GM18867 (cell line): ENCODE measurements at regions not wholly inside any gene's neighbourhood (a gene's known extent, or its start where the extent isn't known, plus 50 kb on each side); places are given as distances from the start of the nearest gene placed in this dataset.
"Not testable (repeated sequence)": the region's sequence is repeated elsewhere in the genome, so short reads cannot be mapped to it uniquely, and the experiment has no call there.

Experiments
- ATAC-seq: cut with Tn5 transposase; IDR thresholded peaks from one replicate; pipeline ENCODE4 v1.9.1; 2021; ENCODE audit warnings: mild to moderate bottlenecking, moderate library complexity; ENCODE audit not compliant: unreplicated experiment

DNA sequence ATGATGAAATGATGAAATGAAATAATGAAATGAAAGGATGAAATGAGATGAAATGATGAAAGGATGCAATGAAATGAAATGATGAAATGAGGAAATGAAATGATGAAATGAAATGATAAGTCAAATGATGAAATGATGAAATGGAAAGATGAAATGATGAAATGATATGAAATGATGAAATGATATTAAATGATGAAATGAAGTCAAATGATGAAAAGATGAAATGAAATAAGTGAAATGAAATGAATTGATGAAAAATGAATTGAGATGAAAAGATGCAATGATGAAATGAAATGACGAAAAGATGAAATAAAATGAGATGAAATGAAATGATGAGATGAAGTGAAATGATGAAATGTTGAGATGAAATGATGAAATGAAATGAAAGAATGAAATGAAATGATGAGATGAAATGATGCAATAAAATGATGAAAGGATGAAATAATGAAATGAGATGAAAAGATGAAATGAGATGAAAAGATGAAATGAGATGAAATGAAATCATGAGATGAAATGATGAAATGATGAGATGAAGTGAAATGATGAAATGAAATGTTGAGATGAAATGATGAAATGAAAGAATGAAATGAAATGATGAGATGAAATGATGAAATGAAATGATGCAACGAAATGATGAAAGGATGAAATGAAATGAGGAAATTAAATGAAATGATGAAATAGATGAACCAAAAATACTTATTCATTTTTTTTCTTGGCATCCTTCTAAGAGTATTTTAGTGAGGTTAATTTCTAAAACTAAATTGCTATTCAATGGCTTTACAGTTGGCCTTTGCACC, 139.8 kb upstream of the ERV3-1 start:
- not testable (repeated sequence) for ATAC-seq

DNA sequence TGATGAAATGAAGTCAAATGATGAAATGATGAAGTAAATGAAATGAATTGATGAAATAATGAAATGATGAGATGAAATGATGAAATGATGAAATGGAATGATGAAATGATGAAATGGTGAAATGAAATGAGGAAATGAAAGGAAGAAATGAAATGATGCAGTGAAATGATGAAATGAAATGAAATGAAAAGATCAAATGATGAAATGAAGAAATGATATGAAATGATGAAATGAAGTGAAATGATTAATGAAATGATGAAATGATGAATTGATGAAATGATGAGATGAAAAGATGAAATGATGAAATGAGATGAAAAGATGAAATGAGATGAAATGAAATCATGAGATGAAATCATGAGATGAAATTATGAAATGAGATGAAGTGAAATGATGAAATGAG, 139.2 kb upstream of the ERV3-1 start:
- ATAC-seq = not testable (repeated sequence)

DNA sequence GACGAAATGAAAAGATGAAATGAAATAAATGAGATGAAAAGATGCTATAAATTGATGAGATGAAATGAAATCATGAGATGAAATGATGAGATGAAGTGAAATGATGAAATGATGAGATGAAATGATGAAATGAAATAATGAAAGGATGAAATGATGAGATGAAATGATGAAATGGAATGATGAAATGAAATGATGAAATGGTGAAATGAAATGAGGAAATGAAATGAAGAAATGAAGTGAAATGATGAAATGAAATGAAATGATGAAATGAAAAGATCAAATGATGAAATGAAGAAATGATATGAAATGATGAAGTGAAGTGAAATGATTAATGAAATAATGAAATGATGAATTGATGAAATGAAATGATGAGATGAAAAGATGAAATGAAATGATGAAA, 138.5 kb upstream of the ERV3-1 start:
- ATAC-seq = not testable (repeated sequence)

DNA sequence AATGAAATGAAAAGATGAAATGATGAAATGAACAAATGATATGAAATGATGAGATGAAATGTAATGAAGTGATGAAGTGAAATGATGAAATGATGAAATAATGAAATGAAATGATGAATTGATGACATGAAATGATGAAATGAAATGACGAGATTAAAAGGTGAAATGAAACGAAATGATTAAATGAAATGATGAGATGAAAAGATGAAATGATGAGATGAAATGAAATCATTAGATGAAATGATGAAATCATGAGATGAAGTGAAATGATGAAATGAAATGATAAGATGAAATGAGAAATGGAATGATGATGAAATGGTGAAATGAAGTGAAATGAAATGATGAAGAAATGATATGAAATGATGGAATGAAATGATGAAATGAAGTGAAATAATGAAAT, 138.1 kb upstream of the ERV3-1 start:
- ATAC-seq = not testable (repeated sequence)

DNA sequence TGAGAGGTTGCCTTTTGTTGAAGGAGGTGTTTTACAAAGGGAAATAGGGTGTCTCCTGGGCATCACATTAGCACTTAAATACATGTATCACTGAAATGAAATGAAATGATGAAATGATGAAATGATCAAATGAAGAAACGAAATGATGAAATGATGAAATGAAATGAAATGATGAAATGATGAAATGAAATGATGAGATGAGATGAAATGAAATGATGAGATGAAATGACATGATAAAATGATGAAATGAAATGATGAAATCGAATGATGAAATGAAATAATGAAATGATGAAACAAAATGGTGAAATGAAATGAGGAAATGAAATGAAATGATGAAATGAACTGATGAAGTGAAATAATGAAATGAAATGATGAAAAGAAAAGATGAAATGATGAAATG, 137.6 kb upstream of the ERV3-1 start:
- ATAC-seq = not testable (repeated sequence)

DNA sequence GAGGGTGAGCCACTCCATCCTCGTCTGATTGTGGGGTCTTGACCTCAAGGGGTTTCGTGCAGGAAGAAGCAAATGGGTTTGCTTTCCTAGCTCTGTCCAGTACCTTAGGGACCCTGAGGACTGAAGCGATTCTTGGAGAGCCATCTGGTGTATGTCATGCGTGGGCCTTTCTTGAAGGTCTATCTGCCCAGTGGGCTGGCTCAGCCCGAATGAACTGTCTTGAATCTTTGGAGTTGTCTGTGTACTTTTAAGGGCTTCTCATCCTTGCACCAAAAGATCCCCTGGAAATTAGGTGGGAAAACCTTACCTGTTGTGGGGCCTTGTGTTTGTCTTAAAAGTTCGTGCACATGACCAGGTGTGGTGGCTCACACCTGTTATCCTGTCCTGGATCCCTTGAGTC, 135.4 kb upstream of the ERV3-1 start:
- ATAC-seq = not testable (repeated sequence)

DNA sequence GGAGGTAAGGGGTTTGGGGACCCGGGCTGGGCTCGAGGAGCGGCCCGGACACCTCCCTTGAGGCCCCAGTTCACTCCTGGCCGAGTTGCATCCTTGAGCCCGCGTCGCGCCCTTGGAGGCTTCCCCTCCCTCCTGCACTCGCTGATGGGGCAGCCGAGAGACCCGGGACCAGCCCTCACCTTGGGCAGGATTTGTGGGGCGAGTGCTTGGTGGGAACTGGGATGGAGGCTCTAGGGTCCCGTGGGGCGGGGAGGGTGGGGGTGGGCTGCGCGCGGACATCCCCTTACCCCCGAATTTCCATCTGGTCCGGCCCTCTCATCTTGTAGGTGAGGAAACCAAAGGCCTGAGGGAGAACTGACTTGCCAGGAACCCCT, 134.9 kb upstream of the ERV3-1 start:
- not testable (repeated sequence) for ATAC-seq

DNA sequence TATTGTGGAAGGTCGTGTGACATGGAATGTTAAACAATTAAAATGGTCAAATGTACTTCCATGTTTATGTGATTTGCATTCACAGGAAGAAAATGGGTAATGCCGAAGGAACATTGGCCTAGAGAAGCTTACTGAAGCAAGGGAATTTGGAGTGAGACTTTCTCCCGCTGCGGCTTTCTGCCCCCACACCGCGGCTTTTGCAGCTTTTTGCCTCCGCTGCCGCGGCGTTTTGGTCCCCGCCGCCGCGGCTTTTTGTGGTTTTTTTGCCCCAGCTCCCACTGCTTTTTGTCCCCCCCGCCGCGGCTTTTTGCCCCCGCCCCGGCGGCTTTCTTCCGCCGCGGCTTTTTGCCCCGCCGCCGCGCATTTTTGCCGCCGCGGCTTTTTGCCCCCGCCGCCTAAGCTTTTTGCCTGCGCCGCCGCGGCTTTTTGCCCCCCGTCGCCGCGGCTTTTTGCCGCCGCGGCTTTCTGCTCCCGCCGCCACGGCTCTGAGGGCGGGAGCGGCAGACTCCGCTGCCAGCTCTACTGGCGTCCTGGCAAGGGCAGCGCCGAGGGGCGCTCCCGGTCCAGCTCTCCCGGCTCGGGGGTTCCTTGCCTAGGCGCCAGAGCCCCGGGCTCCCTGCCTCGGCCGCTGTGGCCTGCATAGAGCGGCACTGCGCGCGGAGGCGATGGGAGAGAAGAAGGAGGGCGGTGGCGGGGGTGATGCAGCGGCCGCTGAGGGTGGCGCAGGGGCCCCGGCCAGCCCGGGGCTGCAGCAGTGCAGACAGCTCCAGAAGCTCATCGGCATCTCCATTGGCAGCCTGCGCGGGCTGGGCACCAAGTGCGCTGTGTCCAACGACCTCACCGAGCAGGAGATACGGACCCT, 134.3 kb upstream of the ERV3-1 start:
- not testable (repeated sequence) for ATAC-seq

DNA sequence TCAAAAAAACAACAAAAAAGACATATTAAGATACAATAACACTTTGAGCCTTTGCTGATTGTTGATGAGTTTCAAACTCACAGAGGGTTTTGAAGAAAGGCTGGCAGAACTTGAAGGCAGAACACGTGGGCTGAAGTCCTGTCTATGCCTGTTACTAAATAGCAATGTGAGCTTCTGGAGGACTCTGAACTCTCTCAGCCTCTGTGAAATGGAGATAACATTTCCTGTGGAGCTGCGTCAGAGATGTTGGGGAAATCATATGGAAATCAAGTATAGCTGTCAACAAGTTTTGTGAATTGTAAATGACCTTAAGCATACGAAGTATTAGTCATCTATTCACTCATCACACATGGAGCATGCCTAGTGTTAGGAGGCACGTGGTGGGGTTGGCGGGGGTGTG, 130.4 kb upstream of the ERV3-1 start:
- ATAC-seq = not testable (repeated sequence)

DNA sequence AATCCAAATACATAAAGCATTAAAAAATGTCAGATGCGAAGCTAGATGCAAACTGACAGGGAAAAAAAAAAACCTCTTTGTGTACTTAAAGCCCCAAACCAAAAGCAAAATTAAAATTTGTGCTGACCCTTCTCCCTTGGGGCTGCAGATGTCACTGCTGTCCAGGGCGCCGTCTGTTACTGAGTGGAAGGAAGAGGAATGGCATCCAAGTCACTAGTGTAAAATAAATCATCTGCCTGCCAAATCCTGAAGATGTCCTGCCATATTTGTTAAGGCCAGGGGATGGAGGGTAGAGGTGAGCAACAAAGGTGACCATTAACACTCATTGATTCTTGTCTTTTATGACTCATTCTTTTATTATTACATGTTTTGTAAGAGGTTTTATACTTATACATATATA, 126.6 kb upstream of the ERV3-1 start:
- peak; percentile 56 for ATAC-seq

DNA sequence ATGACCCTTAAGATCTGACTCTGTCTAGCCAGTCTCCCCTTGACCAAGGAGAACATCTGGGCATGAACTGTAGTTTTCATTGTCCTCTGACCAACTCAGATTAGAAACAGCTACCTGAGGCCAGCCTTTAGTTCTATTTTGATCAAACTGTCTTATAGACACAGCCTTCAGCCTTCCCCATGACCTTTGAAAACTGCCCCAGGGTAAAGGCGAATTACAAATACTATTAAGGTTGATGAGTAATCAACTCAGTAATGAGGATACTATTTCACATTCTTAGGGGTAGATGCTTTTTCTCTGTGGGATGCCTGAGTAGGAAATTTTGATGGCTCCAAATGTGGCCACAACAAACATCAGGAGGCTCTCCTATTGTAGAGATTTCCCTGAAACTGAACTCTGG, 125.8 kb upstream of the ERV3-1 start:
- ATAC-seq = not testable (repeated sequence)

DNA sequence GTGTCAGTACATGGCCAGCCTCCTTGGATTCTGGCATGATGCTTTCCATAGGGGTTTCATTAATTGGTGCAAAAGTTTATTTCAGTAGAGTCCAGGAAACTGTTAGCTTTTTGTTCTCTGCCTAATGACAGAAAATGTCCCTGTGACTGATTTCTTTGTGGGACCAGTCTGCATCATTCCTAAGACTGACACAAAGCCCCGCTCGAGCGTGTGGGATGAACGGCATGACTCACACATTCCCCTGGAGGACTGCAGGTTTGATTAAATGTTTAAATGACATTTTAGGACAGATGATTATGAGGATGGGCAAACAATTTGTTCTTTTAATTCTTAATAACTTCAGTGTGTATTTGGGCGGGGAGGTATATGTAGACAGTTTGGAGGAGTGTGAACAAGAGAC, 120.9 kb upstream of the ERV3-1 start:
- not testable (repeated sequence) for ATAC-seq

DNA sequence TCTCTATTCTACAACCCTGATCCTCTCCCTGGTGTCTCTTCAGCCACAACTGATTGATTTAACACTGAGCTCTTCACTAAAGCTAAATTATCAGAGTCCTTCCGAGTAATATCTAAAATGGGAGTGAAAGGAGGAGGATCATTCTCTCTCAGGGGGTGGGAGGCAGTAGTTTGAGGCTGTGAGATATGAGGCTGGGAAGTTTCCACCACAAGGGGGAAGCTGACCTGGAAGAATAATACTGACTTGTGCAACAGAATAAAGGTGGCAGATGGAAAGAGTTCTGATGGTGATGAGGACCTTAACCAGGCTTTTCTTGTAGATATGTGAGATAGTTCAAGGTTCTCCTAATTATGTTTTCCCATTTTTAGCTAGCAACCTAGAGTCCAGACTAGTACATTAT, 118.1 kb upstream of the ERV3-1 start:
- not testable (repeated sequence) for ATAC-seq

DNA sequence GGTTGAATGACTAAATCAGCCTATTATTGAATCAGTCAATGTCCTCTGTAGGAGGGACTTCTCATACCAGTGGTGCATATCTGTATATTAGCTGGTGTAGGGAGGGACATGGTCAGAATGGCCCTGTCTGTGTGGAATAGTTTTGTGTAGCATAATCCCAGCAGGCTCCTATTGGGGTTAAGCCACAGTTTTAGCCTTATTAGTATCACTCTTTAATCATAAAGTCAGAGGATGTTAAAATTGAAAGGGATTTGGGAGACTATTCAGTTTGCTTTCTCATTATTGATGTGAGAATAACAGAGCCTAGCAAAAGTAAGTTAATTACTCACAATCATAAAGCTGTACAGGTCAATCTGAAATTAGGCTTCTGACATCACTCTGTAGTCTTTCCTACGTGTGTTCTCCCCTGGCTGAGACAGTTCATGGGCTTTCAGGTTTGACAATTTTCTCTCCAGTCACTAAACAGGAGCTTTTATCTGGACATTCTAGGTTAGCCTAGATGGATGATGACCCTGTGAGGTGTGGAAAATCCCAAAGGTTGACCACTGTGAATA, 99.2 kb upstream of the ERV3-1 start:
- not testable (repeated sequence) for ATAC-seq

DNA sequence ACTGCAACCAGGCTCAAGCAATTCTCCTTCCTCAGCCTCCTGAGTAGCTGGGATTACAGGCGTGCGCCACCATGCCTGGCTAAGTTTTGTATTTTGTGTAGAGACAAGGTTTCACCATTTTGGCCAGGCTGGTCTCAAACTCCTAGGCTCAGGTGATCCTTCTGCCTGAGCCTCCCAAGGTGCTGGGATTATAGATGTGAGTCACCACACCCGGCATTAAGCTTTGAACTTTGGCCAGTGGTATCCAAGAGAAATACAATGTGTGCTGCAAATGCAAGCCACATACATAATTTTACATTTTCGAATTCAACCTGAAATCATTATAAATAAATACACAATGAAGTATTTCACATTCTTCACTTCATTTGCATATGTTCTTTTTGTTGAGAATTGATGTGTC, 94.0 kb upstream of the ERV3-1 start:
- not testable (repeated sequence) for ATAC-seq

DNA sequence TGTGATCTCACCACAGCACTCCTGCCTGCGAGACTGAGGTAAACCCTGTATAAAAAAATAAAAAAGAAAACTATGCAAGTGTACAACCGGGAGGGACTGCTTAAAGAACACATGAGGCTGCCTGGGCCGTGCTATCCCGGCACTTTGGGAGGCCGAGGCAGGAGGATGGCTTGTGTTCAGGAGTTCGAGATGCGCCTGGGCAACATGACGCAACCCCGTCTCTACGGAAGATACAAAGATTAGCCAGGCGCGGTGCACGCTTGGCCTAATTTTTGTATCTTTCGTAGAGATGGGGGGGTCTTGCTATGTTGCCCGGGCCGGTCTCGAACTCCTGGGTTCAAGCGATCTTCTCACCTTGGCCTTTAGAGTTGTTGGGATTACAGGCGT, 75.2 kb upstream of the ERV3-1 start:
- ATAC-seq = not testable (repeated sequence)

DNA sequence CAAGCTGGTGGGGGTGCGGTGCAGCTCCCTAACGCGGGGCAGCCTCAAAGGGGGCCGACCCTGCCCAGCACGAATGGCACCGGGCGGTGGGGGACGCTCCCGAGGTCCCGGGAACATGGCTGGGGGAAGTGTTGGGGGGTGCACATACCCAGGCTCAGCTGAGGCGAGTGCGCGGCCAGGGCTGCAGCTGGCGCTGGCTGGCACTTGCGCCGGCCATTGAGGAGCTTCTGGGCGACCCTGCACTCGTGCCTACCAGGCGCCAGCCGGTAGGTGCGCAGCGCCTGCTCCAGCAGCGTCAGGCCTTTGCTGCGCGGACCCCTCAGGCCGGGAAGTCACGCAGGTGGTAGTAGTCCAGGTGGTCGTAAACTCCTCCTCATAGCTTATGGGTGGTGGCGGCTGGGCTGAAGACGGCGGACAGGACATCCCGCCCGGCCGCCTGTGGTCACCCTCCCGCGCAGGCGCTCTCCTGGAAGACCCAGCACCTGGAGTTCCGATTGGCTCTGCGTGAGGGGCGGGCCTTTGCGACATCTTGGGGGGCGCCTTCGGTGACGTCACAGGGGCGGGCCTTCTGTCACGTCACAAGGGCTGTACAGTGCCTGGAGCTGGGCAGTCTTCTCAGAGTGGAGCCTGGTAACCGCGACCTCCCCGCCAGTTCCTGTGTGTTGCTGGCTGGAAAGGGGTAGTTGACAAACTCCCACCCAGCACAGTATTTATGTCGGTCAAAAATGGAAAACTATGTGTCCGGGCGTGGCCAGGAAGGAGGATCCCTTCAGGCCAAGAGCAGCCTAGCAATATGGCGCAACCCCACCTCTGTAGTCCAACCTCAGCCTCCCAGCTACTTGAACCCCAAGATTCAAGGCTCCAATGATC, 74.5 kb upstream of the ERV3-1 start:
- ATAC-seq = peak; percentile 100

DNA sequence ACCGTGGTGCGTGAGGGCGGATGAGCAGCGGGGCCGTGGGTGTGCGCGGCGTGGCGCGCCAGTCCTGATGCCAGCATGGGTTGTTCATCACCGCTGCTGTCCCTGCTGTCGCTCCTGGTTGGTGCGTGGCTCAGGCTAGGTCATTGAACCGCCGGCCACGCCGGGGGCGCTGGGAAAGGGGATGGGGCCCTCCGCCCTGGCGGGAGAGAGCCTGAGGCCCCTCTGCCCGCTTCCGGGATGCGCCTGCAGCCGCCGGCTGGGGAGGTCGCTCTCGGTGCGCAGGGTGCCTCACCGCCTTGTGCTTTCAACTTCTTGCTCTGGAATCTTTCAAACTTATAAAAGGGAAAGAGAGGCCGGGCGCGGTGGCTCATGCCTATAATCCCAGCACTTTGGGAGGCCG, 68.5 kb upstream of the ERV3-1 start:
- ATAC-seq = not testable (repeated sequence)

DNA sequence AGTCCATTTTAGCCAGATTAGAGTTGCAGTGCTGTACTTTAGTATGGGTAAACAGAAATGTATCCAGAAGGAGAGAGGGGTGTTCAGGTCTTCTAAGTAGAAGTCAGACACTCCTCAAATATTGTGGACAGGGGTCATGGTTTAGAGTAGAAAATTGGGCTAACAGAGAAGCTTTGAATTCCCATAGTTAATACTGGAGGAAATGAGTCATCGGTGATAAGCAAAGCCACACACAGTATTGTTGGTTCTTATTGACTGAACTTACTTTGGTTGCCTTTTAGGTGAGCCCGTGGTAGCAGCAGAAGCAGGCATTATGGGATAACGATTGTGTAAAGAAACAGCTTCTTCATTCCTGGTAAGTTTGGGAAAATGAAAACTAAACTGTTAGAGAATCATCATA, 66.7 kb upstream of the ERV3-1 start:
- not testable (repeated sequence) for ATAC-seq

DNA sequence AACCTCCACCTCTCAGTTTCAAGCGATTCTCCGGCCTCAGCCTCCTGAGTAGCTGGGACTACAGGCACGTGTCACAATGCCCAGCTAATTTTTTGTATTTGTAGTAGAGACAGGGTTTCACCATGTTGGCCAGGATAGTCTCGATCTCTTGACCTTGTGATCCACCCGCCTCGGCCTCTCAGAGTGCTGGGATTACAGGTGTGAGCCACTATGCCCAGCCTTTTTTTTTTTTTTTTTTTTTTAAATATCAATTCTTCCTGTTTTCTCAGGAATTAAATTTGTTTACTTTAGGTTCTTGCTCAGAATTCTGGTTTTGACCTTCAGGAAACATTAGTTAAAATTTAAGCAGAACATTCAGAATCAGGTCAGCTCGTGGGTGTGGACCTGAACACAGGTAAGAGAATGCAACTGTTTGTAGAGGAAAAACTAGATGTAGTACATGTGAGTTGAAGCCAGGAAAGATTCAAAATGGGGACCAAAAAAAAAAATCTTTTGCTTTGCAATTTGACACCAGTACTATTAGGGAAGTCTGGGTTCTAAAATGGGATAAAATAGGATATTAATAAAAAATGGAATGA, 65.5 kb upstream of the ERV3-1 start:
- not testable (repeated sequence) for ATAC-seq
